B cell (primary cell): ENCODE measurements at regions not wholly inside any gene's neighbourhood (a gene's known extent, or its start where the extent isn't known, plus 50 kb on each side); places are given as distances from the start of the nearest gene placed in this dataset.

Source experiments
- ATAC-seq: fragments of 200-7000 bp; cut with Tn5 transposase; one replicate; pipeline ENCODE4 v1.10.0; 2021; ENCODE audit warnings: low read depth, mild to moderate bottlenecking, moderate number of reproducible peaks, moderate library complexity
- CTCF ChIA-PET: fragments of 350-600 bp; sonication (Branson Sonifier 250); formaldehyde crosslinking; loops from one replicate; lab custom pipeline; 2021; ENCODE audit warnings: antibody characterized with exemption, inconsistent platforms; lab: Charles Lee
- POLR2A ChIA-PET: fragments of 350-600 bp; sonication (Branson Sonifier 250); formaldehyde crosslinking; loops from one replicate; lab custom pipeline; 2021; ENCODE audit warnings: antibody characterized with exemption; lab: Charles Lee
- DNase-seq: peaks from one replicate; pipeline ENCODE4 v3.0.0; 2013
- H2AFZ ChIP-seq: 2 replicates; pipeline ENCODE4 v1.6.1; 2012; ENCODE audit warnings: mild to moderate bottlenecking, low read depth, low read length; ENCODE audit not compliant: insufficient read depth, poor library complexity, severe bottlenecking
- H3K27ac ChIP-seq, 2 donors: 1 replicate in 1 of 2; 2 replicates in 1 of 2; pipeline ENCODE4 v1.5.1; 2012 to 2013; ENCODE audit warnings: low read length in 2 of 2, mild to moderate bottlenecking in 2 of 2, moderate library complexity in 1 of 2
- H3K27me3 ChIP-seq, 4 experiments: fragments of 200-600 bp in 1 of 4; sonication (generic) in 1 of 4; replicated peaks in 1 of 4; 1 replicate in 2 of 4; 2 replicates in 2 of 4; pipeline versions ENCODE4 v1.6.1 to v1.7.0; 2013 to 2016; ENCODE audit warnings: low read length in 3 of 4, mild to moderate bottlenecking in 2 of 4, mixed read lengths in 1 of 4, moderate library complexity in 1 of 4; ENCODE audit not compliant: insufficient read depth in 4 of 4, control insufficient read depth in 3 of 4; ENCODE audit errors: control extremely low read depth in 1 of 4
- H3K36me3 ChIP-seq, 2 experiments: replicated peaks in 1 of 2; 1 replicate in 1 of 2; 2 replicates in 1 of 2; pipeline versions ENCODE4 v1.6.1 to v1.7.1; 2013; ENCODE audit warnings: low read length in 1 of 2; ENCODE audit not compliant: insufficient read depth in 2 of 2, control insufficient read depth in 1 of 2; ENCODE audit errors: control extremely low read depth in 1 of 2, extremely low read depth in 1 of 2
- H3K4me1 ChIP-seq, 2 donors: fragments of 200-600 bp in 1 of 2; sonication (generic) in 1 of 2; 1 replicate in 1 of 2; 2 replicates in 1 of 2; pipeline versions ENCODE4 v1.5.1 to v1.6.1; 2013 to 2017; ENCODE audit warnings: low read length in 2 of 2; ENCODE audit not compliant: control insufficient read depth in 2 of 2, insufficient read depth in 2 of 2
- H3K4me2 ChIP-seq: replicated peaks from 2 replicates; pipeline ENCODE3; 2012; ENCODE audit warnings: mild to moderate bottlenecking, low read depth, low read length; ENCODE audit not compliant: poor library complexity, severe bottlenecking
- H3K4me3 ChIP-seq, 5 experiments: fragments of 200-600 bp in 1 of 5; sonication (generic) in 1 of 5; 1 replicate in 3 of 5; 2 replicates in 2 of 5; pipeline versions ENCODE4 v1.5.1 to v1.7.0; 2011 to 2016; ENCODE audit warnings: low read length in 4 of 5, mild to moderate bottlenecking in 4 of 5, low read depth in 2 of 5, control low read depth in 1 of 5, moderate library complexity in 1 of 5; ENCODE audit not compliant: insufficient read depth in 1 of 5; ENCODE audit errors: control extremely low read depth in 1 of 5, extremely low read depth in 1 of 5
- H3K79me2 ChIP-seq: fragments of 200-600 bp; sonication (generic); one replicate; pipeline ENCODE4 v1.6.0; 2016; ENCODE audit warnings: low read length; ENCODE audit not compliant: control insufficient read depth, insufficient read depth
- H3K9ac ChIP-seq: fragments of 200-600 bp; sonication (generic); 2 replicates; pipeline ENCODE4 v1.6.1; 2017; ENCODE audit warnings: mild to moderate bottlenecking, low read length, moderate library complexity
- H3K9me3 ChIP-seq, 3 donors: one replicate each; pipeline versions ENCODE4 v1.6.1 to v1.7.1; 2013; ENCODE audit warnings: low read length in 2 of 3; ENCODE audit not compliant: control insufficient read depth in 2 of 3, insufficient read depth in 1 of 3; ENCODE audit errors: control extremely low read depth in 1 of 3
- H4K20me1 ChIP-seq: 2 replicates; pipeline ENCODE4 v1.6.0; 2012; ENCODE audit warnings: mild to moderate bottlenecking, low read length; ENCODE audit not compliant: insufficient read depth, control insufficient read depth, poor library complexity, severe bottlenecking
- H3K27ac Mint-ChIP-seq: one replicate; pipeline ENCODE4 v1.8.0; 2021; ENCODE audit warnings: mixed read lengths
- H3K27me3 Mint-ChIP-seq: one replicate; pipeline ENCODE4 v1.8.0; 2021; ENCODE audit warnings: mixed read lengths
- H3K4me1 Mint-ChIP-seq: one replicate; pipeline ENCODE4 v1.8.0; 2021; ENCODE audit warnings: mixed read lengths
- H3K4me3 Mint-ChIP-seq: one replicate; pipeline ENCODE4 v1.8.0; 2021; ENCODE audit warnings: mixed read lengths
- H3K9me3 Mint-ChIP-seq: one replicate; pipeline ENCODE4 v1.8.0; 2022; ENCODE audit warnings: mixed read lengths; ENCODE audit not compliant: insufficient read depth
- EZH2 ChIP-seq: IDR thresholded peaks from 2 replicates; pipeline ENCODE4 v1.6.1; 2012; ENCODE audit warnings: borderline replicate concordance, low read depth, mild to moderate bottlenecking, moderate library complexity, low read length; ENCODE audit not compliant: insufficient read depth, poor library complexity, severe bottlenecking
- WGBS: methylation state at CpG from one replicate; pipeline ENCODE4 v1.1.5; 2013; ENCODE audit warnings: missing lambda C conversion rate; ENCODE audit not compliant: insufficient coverage; 5-methylcytosine and 5-hydroxymethylcytosine counted together
- intact Hi-C: fragments of 100-400 bp; cut with micrococcal nuclease; formaldehyde crosslinking; loops from one replicate; pipeline ENCODE4 v1.10.0; 2022
- TF ChIP-seq, protein P1 (sequence below): fragments of 200-600 bp; IDR thresholded peaks from one replicate; pipeline ENCODE4 v1.8.0; 2022; ENCODE audit warnings: antibody characterized with exemption, mild to moderate bottlenecking

- POLR2A ChIA-PET, result no interaction called here
- H3K4me3 ChIP-seq, result no peak overlapping the region
- H3K4me3 Mint-ChIP-seq, result no peak overlapping the region
- no peak overlapping the region for H3K4me2 ChIP-seq
- intact Hi-C loops, result no loop called here
- H3K79me2 ChIP-seq, result no peaks in the 10 kb centered on the region
- CTCF ChIA-PET, result no interaction called here
- H3K27me3 Mint-ChIP-seq, result no peaks in the 10 kb centered on the region
- H3K27ac Mint-ChIP-seq, result no peak overlapping the region
- no peak overlapping the region for H3K27ac ChIP-seq
- no peak for TF ChIP-seq EZH2
- TF ChIP-seq, protein P1, sequence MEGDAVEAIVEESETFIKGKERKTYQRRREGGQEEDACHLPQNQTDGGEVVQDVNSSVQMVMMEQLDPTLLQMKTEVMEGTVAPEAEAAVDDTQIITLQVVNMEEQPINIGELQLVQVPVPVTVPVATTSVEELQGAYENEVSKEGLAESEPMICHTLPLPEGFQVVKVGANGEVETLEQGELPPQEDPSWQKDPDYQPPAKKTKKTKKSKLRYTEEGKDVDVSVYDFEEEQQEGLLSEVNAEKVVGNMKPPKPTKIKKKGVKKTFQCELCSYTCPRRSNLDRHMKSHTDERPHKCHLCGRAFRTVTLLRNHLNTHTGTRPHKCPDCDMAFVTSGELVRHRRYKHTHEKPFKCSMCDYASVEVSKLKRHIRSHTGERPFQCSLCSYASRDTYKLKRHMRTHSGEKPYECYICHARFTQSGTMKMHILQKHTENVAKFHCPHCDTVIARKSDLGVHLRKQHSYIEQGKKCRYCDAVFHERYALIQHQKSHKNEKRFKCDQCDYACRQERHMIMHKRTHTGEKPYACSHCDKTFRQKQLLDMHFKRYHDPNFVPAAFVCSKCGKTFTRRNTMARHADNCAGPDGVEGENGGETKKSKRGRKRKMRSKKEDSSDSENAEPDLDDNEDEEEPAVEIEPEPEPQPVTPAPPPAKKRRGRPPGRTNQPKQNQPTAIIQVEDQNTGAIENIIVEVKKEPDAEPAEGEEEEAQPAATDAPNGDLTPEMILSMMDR, result no peak
- no peak overlapping the region for H3K9ac ChIP-seq
- 66% methylated on average over 5 of the region's 5 CpGs for WGBS
- peaks cover 1% of the 10 kb centered on the region for H3K9me3 Mint-ChIP-seq
- H4K20me1 ChIP-seq, result no peaks in the 10 kb centered on the region
- no peak for ATAC-seq
- H3K4me1 Mint-ChIP-seq, result no peaks in the 10 kb centered on the region
- no peaks in the 10 kb centered on the region for H3K27me3 ChIP-seq
- no peaks in the 10 kb centered on the region for H3K9me3 ChIP-seq
- no peak for DNase-seq
- no peak overlapping the region for H2AFZ ChIP-seq
- no peaks in the 10 kb centered on the region for H3K36me3 ChIP-seq
- H3K4me1 ChIP-seq, result no peaks in the 10 kb centered on the region
These were observed 549.0 kb downstream of the IGSF11 start for GRCh38 chr3:118485693-118486092.

- H3K4me1 ChIP-seq, result no peaks in the 10 kb centered on the region
- H3K27me3 Mint-ChIP-seq, result no peaks in the 10 kb centered on the region
- ATAC-seq, result no peak
- H3K27me3 ChIP-seq, result no peaks in the 10 kb centered on the region
- no peak overlapping the region for H3K4me2 ChIP-seq
- no peak overlapping the region for H3K27ac ChIP-seq
- ChIA-PET POLR2A (no interaction called here), CTCF (no interaction called here)
- DNase-seq, result no peak
- H3K36me3 ChIP-seq, result no peaks in the 10 kb centered on the region
- H3K4me3 ChIP-seq, result no peak overlapping the region
- no peaks in the 10 kb centered on the region for H4K20me1 ChIP-seq
- H3K9me3 ChIP-seq, result peaks cover 0 to 5% (median 0%) of the 10 kb centered on the region in 3 donors
- no peak overlapping the region for H3K9ac ChIP-seq
- WGBS, result 100% methylated on average over 1 of the region's 2 CpGs
- H2AFZ ChIP-seq, result no peak overlapping the region
- intact Hi-C loops, result no loop called here
- no peak overlapping the region for H3K4me3 Mint-ChIP-seq
- H3K79me2 ChIP-seq, result no peaks in the 10 kb centered on the region
- no peak overlapping the region for H3K27ac Mint-ChIP-seq
- no peaks in the 10 kb centered on the region for H3K4me1 Mint-ChIP-seq
- peaks cover 2% of the 10 kb centered on the region for H3K9me3 Mint-ChIP-seq
- TF ChIP-seq, protein P1, result no peak
- no peak for TF ChIP-seq EZH2
These were observed 546.9 kb downstream of the IGSF11 start for GRCh38 chr3:118487734-118488133.
